CD8-positive, alpha-beta memory T cell (primary cell): ENCODE measurements at regions not wholly inside any gene's neighbourhood (a gene's known extent, or its start where the extent isn't known, plus 50 kb on each side); places are given as distances from the start of the nearest gene placed in this dataset.

Experiments
- CTCF ChIA-PET: fragments of 350-600 bp; sonication (Branson Sonifier 250); formaldehyde crosslinking; loops from one replicate; lab custom pipeline; 2021; ENCODE audit warnings: antibody characterized with exemption; lab: Charles Lee
- POLR2A ChIA-PET: fragments of 350-600 bp; sonication (Branson Sonifier 250); formaldehyde crosslinking; loops from one replicate; lab custom pipeline; 2021; ENCODE audit warnings: antibody characterized with exemption; lab: Charles Lee
- DNase-seq, 5 donors: peaks; one replicate each; pipeline versions ENCODE4 v3.0.0 to v3.0.0-alpha.2; 2020 to 2022; ENCODE audit warnings: mixed read lengths in 1 of 5
- H3K27ac ChIP-seq: one replicate; pipeline ENCODE4 v1.7.0; 2013; ENCODE audit warnings: low read depth, mild to moderate bottlenecking, low read length, moderate library complexity
- H3K27me3 ChIP-seq: 2 replicates; pipeline ENCODE4 v1.7.0; 2013; ENCODE audit warnings: low read length, mild to moderate bottlenecking; ENCODE audit not compliant: insufficient read depth, poor library complexity, severe bottlenecking
- H3K36me3 ChIP-seq: 2 replicates; pipeline ENCODE4 v1.7.0; 2013; ENCODE audit warnings: mild to moderate bottlenecking, low read length, moderate library complexity; ENCODE audit not compliant: insufficient read depth
- H3K4me1 ChIP-seq: 2 replicates; pipeline ENCODE4 v1.7.0; 2013; ENCODE audit warnings: mild to moderate bottlenecking, low read length, moderate library complexity; ENCODE audit not compliant: insufficient read depth
- H3K4me3 ChIP-seq: 2 replicates; pipeline ENCODE4 v1.7.0; 2013; ENCODE audit warnings: mild to moderate bottlenecking, low read length
- H3K9me3 ChIP-seq: 2 replicates; pipeline ENCODE4 v1.7.0; 2013; ENCODE audit warnings: mild to moderate bottlenecking, low read length
- H3K27ac Mint-ChIP-seq, 8 donors: one replicate each; pipeline ENCODE4 v1.8.0; 2020 to 2021; ENCODE audit warnings: mixed read lengths in 8 of 8, mild to moderate bottlenecking in 6 of 8, inconsistent platforms in 3 of 8, moderate library complexity in 3 of 8
- H3K27me3 Mint-ChIP-seq, 2 donors: one replicate each; pipeline ENCODE4 v1.8.0; 2020 to 2021; ENCODE audit warnings: mixed read lengths in 2 of 2, mild to moderate bottlenecking in 1 of 2, moderate library complexity in 1 of 2
- H3K36me3 Mint-ChIP-seq, 3 donors: one replicate each; pipeline ENCODE4 v1.8.0; 2020 to 2021; ENCODE audit warnings: mixed read lengths in 3 of 3, inconsistent platforms in 1 of 3, mild to moderate bottlenecking in 1 of 3
- H3K4me1 Mint-ChIP-seq, 3 donors: one replicate each; pipeline ENCODE4 v1.8.0; 2020 to 2021; ENCODE audit warnings: mixed read lengths in 3 of 3, inconsistent platforms in 1 of 3, mild to moderate bottlenecking in 1 of 3
- H3K4me3 Mint-ChIP-seq, 7 donors: one replicate each; pipeline ENCODE4 v1.8.0; 2020 to 2021; ENCODE audit warnings: mixed read lengths in 7 of 7, mild to moderate bottlenecking in 6 of 7, moderate library complexity in 4 of 7, inconsistent platforms in 2 of 7
- H3K9me3 Mint-ChIP-seq, 5 donors: one replicate each; pipeline ENCODE4 v1.8.0; 2020 to 2022; ENCODE audit warnings: mixed read lengths in 5 of 5, mild to moderate bottlenecking in 3 of 5, moderate library complexity in 2 of 5, inconsistent platforms in 1 of 5

DNA sequence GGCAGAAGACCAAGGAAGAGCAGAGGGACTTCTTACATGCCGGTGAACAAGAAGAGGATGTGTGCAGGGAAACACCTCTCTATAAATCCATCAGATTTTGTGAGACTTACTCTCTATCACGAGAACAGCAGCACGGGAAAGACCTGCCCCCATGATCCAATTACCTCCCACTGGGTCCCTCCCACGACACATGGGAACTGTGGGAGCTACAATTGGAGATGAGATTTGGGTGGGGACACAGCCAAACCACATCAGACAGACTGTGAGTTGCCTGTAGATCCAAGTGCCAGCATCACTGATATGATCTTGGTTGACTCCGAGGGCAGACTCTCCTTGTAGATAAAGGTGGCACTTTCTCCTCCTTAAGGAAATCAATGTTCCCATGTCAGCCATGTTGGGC lies 414.8 kb upstream of the JARID2 start:
- H3K27ac Mint-ChIP-seq, result peak overlapping the region in 1 of 8 donors; percentile 66
- H3K36me3 ChIP-seq, result no peaks in the 10 kb centered on the region
- ChIA-PET POLR2A (no interaction called here), CTCF (no interaction called here)
- H3K4me3 Mint-ChIP-seq, result no peak overlapping the region
- H3K27me3 ChIP-seq, result no peaks in the 10 kb centered on the region
- H3K4me1 Mint-ChIP-seq, result no peaks in the 10 kb centered on the region
- H3K36me3 Mint-ChIP-seq, result no peaks in the 10 kb centered on the region
- no peak for DNase-seq
- H3K27ac ChIP-seq, result no peak overlapping the region
- no peaks in the 10 kb centered on the region for H3K4me1 ChIP-seq
- H3K9me3 ChIP-seq, result no peaks in the 10 kb centered on the region
- no peaks in the 10 kb centered on the region for H3K9me3 Mint-ChIP-seq
- H3K27me3 Mint-ChIP-seq, result peaks cover 5 to 19% of the 10 kb centered on the region in 2 donors
- no peak overlapping the region for H3K4me3 ChIP-seq

DNA sequence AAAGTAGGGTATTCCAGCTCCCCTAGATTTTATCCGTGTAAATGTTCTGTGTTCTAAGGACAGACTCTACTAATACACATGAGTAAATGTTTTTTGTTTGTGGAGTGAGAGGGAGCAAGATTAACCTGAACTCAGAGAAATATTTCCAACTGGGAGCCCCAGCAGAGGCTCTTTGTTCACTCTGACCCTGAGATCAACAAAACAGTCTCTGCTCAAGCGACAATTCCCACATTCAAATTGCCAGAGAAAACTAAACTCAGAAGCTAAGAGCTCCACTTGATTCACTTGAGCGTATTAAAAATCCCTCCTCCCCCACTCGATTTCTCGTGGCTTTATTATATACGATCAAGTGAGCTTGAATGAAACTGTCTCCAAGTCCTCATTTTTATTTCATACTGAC lies 413.9 kb upstream of the JARID2 start:
- POLR2A ChIA-PET, result no interaction called here
- Mint-ChIP-seq H3K27me3 (peaks cover 4 to 15% of the 10 kb centered on the region in 2 donors), H3K4me1 (no peaks in the 10 kb centered on the region), H3K4me3 (no peak overlapping the region), H3K27ac (no peak overlapping the region), H3K9me3 (no peaks in the 10 kb centered on the region), H3K36me3 (no peaks in the 10 kb centered on the region)
- CTCF ChIA-PET, result no interaction called here
- Histone ChIP-seq H3K27ac (no peak overlapping the region), H3K4me1 (no peaks in the 10 kb centered on the region), H3K9me3 (no peaks in the 10 kb centered on the region), H3K27me3 (no peaks in the 10 kb centered on the region), H3K36me3 (no peaks in the 10 kb centered on the region), H3K4me3 (no peak overlapping the region)
- no peak for DNase-seq

DNA sequence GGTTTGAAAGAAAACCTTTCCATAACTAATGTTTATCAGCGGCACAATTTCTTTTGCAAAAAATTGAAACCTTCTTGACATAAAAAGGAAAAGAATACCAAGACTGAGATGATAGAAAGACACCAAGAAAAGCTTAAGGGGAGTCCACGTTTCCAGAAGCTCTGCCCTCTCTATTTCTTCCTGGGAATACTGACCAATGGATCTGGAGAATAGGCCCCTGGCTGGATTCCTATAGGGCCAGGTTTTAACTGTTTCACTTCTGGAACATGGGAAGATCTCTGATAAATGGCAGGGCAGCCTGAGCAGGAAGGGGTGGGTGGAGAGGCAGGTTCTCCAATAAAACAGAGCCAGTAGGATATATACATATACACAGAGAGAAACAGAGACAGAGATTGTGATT lies 413.4 kb upstream of the JARID2 start:
- ChIA-PET CTCF (no interaction called here), POLR2A (no interaction called here)
- no peaks in the 10 kb centered on the region for H3K9me3 ChIP-seq
- H3K36me3 ChIP-seq, result no peaks in the 10 kb centered on the region
- H3K4me3 ChIP-seq, result no peak overlapping the region
- H3K9me3 Mint-ChIP-seq, result no peaks in the 10 kb centered on the region
- no peaks in the 10 kb centered on the region for H3K4me1 ChIP-seq
- H3K27ac Mint-ChIP-seq, result no peak overlapping the region
- H3K27me3 Mint-ChIP-seq, result peaks cover 4 to 11% of the 10 kb centered on the region in 2 donors
- no peak overlapping the region for H3K4me3 Mint-ChIP-seq
- DNase-seq, result no peak
- no peaks in the 10 kb centered on the region for H3K27me3 ChIP-seq
- no peaks in the 10 kb centered on the region for H3K36me3 Mint-ChIP-seq
- no peaks in the 10 kb centered on the region for H3K4me1 Mint-ChIP-seq
- no peak overlapping the region for H3K27ac ChIP-seq

DNA sequence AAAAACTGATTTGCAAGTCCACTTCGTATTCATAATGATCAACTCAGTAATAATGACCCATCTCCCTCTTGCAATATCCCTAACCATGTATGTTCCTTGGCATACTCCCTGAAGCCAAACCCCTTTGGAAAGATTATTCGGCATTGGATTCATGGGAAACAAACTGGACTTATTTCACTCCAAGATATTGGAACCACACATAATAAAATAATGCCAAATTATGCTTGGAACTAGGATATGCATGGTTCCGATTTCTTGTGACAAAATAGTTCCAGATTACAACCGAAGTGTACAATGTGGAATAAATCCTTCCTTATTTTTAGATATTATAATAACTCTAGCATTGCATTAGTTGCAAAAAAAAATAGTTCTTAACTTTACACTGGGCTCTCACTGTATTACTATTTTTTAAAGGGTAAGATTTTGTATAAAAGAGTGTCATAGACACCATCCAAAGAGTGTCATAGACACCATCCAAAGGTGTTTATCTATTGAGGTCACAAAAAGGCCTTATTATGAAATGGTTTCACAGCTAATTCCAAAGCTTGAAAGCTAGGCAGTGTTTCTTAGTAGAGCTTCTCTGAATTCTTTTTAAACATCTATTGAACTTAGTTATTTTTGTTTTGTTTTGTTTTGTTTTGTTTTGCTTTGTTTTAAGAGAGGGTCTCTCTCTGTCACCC lies 410.9 kb upstream of the JARID2 start:
- H3K9me3 Mint-ChIP-seq, result no peaks in the 10 kb centered on the region
- POLR2A ChIA-PET, result no interaction called here
- peaks cover 1 to 16% of the 10 kb centered on the region in 2 donors for H3K27me3 Mint-ChIP-seq
- no peak for DNase-seq
- no peak overlapping the region for H3K4me3 ChIP-seq
- CTCF ChIA-PET, result no interaction called here
- H3K27me3 ChIP-seq, result no peaks in the 10 kb centered on the region
- H3K27ac Mint-ChIP-seq, result no peak overlapping the region
- no peaks in the 10 kb centered on the region for H3K36me3 ChIP-seq
- no peak overlapping the region for H3K27ac ChIP-seq
- H3K9me3 ChIP-seq, result no peaks in the 10 kb centered on the region
- H3K4me3 Mint-ChIP-seq, result no peak overlapping the region
- H3K4me1 Mint-ChIP-seq, result no peaks in the 10 kb centered on the region
- no peaks in the 10 kb centered on the region for H3K4me1 ChIP-seq
- H3K36me3 Mint-ChIP-seq, result no peaks in the 10 kb centered on the region

DNA sequence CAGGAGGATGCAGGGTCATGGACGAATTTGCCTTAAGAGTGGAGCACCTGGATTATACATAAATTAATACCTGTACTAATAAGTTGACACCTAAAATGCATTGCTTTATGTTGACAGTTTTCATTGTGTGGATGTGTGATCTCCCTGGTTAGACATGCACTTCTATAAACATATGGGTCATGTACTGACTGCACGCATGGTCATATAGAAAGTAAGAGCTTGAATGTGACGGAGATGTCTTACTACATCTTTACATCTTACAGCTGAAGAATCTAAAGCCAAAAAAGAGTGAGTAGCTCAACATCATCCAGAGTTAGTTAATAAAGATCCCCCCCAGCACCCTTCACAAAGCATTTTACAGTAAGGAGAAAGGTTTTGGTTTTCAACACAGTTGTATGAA lies 408.4 kb upstream of the JARID2 start:
- H3K4me1 ChIP-seq, result no peaks in the 10 kb centered on the region
- H3K27me3 ChIP-seq, result no peaks in the 10 kb centered on the region
- no peaks in the 10 kb centered on the region for H3K36me3 Mint-ChIP-seq
- H3K36me3 ChIP-seq, result no peaks in the 10 kb centered on the region
- H3K9me3 ChIP-seq, result no peaks in the 10 kb centered on the region
- no peak for DNase-seq
- no peak overlapping the region for H3K4me3 Mint-ChIP-seq
- ChIA-PET POLR2A (no interaction called here), CTCF (no interaction called here)
- peaks cover 3 to 22% of the 10 kb centered on the region in 2 donors for H3K27me3 Mint-ChIP-seq
- no peak overlapping the region for H3K4me3 ChIP-seq
- no peaks in the 10 kb centered on the region for H3K4me1 Mint-ChIP-seq
- no peak overlapping the region for H3K27ac Mint-ChIP-seq
- H3K27ac ChIP-seq, result no peak overlapping the region
- no peaks in the 10 kb centered on the region for H3K9me3 Mint-ChIP-seq

DNA sequence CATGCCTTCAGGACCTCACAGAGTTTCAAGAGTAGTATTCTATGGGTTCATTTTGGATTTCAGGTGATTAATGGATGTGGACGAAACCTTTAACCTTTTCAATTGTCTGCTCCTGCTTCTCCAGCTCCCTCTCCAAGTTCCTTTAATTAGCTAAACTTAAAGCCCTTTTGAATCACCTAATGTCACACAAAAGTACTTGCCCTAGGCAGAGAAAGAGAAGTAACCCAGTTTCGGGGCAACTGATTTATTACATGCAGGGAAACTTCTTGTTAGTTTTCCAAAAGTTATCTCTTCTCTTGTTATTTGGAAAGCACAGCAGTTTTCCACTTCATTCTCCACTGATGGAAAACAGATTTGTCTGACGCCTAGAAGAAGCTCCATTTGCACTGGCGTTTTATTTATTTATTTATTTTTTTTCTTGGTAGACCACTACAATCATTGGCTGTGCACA lies 407.7 kb upstream of the JARID2 start:
- Mint-ChIP-seq H3K4me1 (no peaks in the 10 kb centered on the region), H3K27me3 (peaks cover 4 to 22% of the 10 kb centered on the region in 2 donors), H3K9me3 (no peaks in the 10 kb centered on the region), H3K36me3 (no peaks in the 10 kb centered on the region), H3K4me3 (no peak overlapping the region), H3K27ac (no peak overlapping the region)
- Histone ChIP-seq H3K36me3 (no peaks in the 10 kb centered on the region), H3K9me3 (no peaks in the 10 kb centered on the region), H3K4me3 (no peak overlapping the region), H3K27ac (no peak overlapping the region), H3K4me1 (no peaks in the 10 kb centered on the region), H3K27me3 (no peaks in the 10 kb centered on the region)
- ChIA-PET POLR2A (no interaction called here), CTCF (no interaction called here)
- no peak for DNase-seq

DNA sequence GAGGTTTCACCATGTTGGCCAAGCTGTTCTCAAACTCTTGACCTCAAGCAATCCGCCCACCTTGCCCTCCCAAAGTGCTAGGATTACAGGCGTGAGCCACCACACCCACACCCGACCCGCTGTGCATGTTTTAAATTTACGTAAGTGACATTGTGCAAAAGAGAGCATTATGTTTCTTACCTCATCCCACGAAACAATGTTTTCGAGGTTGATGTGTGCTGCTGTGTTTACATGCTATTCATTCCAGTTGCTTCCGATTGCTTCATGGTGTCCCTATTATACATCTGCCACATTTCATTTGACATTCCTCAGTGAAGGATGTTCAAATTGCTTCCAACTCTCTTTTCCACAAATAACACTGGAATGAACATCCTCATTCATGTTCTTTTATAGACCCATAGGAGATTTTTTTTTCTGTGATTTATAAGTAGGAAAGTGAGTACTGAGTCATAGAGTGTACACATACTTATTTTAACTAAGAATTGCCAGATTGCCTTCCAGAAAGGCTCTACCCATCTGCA lies 403.9 kb upstream of the JARID2 start:
- Mint-ChIP-seq H3K27me3 (peaks cover 5 to 22% of the 10 kb centered on the region in 2 donors), H3K4me3 (no peak overlapping the region), H3K27ac (no peak overlapping the region), H3K4me1 (no peaks in the 10 kb centered on the region), H3K9me3 (no peaks in the 10 kb centered on the region), H3K36me3 (peaks cover 0 to 5% (median 3%) of the 10 kb centered on the region in 3 donors)
- H3K4me3 ChIP-seq, result no peak overlapping the region
- ChIA-PET POLR2A (no interaction called here), CTCF (no interaction called here)
- no peaks in the 10 kb centered on the region for H3K4me1 ChIP-seq
- H3K36me3 ChIP-seq, result no peaks in the 10 kb centered on the region
- no peak overlapping the region for H3K27ac ChIP-seq
- no peaks in the 10 kb centered on the region for H3K27me3 ChIP-seq
- H3K9me3 ChIP-seq, result no peaks in the 10 kb centered on the region
- DNase-seq, result no peak

DNA sequence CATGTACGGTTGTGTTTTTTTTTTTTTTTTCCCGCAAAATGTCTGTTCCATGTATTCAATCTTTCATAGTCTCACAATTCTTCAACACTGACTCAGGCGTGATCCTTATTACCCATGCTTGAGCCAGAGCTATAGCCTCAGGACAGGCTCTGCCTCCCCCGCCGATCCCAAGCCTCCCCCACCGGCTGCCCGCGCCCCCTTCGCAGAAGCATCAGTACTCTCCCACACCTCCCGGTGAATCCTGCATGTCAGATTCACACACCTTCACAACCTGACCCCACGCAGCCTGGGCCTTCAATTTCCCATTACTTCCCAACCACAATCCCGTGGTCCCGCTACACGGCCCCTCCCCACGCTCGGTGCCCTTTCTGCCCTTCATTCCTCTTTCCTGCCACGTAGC lies 401.5 kb upstream of the JARID2 start:
- no peaks in the 10 kb centered on the region for H3K9me3 Mint-ChIP-seq
- peaks cover 0 to 5% (median 3%) of the 10 kb centered on the region in 3 donors for H3K36me3 Mint-ChIP-seq
- no peaks in the 10 kb centered on the region for H3K4me1 Mint-ChIP-seq
- DNase-seq, result no peak
- peaks cover 4 to 16% of the 10 kb centered on the region in 2 donors for H3K27me3 Mint-ChIP-seq
- H3K27ac Mint-ChIP-seq, result no peak overlapping the region
- H3K9me3 ChIP-seq, result no peaks in the 10 kb centered on the region
- H3K4me1 ChIP-seq, result no peaks in the 10 kb centered on the region
- ChIA-PET POLR2A (no interaction called here), CTCF (no interaction called here)
- H3K27me3 ChIP-seq, result no peaks in the 10 kb centered on the region
- no peaks in the 10 kb centered on the region for H3K36me3 ChIP-seq
- no peak overlapping the region for H3K4me3 ChIP-seq
- H3K27ac ChIP-seq, result no peak overlapping the region
- H3K4me3 Mint-ChIP-seq, result no peak overlapping the region
